ENCODE measurements at regions not wholly inside any gene's neighbourhood (a gene's known extent, or its start where the extent isn't known, plus 50 kb on each side); places are given as distances from the start of the nearest gene placed in this dataset.

DNA sequence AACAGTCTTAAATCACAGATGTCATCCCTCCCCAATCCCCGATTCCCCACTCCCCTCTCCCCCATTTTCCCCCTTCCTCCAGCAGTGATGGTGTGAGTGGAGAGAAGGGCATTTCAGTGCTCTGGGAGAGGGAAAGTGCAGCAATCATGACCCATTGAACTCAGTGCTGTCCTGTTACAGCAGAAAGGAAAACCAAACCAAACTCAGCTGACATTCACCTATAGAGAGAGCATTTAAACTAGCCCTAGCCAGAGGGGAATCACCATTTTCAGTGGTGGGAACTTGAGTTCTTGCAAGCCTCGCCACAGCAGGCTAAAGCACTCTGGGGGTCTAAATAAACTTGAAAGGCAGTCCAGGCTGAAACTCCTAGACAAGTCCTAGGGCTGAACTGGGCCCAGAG is 129.9 kb upstream of the COL21A1 start:
- no peak for DNase-seq

DNA sequence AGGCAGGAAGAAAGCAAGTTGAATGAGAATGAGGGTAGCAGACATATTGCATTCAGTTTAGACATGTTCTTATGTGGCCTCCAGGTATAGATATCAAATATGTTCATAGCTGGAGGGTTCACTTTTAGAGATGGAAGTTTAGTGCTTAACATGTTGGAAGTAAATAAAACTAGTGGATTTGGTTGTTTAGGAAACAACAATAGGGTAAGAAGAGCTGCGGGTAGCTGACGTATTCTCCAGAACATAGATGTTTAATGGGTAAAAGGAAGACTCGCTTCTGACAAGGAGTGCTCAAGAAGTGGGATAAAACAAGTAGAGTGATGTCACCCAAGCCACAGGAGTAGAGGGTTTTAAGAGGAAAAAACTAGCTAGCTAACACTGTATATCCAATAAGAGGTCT is 128.4 kb upstream of the COL21A1 start:
- DNase-seq = no peak

DNA sequence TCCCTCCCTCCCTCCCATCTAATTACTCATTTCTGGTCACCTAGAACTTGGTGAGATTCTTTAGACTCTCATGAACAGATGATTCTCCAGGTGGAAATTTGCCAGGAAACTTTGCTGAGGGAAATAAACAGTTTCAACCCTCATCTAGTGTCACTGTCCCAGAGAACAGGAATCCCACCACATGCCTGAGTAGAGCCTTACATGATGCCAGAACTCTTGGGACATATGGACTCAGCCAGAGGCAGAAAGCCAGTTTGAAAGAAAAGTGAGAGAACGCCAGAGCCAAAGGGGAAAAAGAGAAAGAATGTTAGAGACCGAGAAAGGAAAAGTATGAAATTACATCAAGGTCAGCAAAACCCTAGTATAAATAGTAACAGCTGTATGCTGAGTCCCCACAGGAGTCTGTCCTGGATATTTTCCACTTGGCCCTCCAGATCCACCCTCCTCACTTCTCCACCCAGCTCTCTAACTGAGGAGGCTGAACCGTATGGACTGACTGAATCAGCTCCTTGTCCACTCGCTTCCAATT is 127.5 kb upstream of the COL21A1 start:
- no peak for DNase-seq

DNA sequence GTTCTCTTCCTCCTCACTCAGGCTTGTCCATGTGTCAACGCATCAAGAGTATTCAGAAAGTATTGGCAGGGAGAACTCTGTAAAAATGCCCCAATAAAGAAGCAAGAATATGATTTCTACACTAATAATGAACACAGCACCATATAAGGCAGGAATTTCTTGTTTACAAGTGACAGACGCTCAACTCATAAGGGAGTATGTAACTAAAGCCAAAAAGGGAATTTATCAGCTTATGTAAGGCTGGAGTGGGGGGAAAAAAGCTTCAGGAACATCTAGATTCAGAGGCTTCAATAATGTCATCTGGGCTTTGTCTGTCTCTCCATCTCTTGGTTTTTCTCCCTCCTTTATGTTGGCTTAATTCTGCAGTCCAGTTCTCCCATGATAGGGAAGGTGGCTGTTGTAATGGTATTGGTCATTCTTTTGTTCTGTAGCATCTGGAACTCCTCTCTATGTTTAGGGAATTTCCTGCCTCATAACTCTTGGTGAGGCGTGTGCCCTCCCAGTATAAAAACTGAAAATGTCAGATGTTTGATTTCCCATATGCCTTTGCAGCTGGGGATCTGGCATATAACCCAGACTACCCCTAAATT is 125.1 kb upstream of the COL21A1 start:
- no peak for DNase-seq

DNA sequence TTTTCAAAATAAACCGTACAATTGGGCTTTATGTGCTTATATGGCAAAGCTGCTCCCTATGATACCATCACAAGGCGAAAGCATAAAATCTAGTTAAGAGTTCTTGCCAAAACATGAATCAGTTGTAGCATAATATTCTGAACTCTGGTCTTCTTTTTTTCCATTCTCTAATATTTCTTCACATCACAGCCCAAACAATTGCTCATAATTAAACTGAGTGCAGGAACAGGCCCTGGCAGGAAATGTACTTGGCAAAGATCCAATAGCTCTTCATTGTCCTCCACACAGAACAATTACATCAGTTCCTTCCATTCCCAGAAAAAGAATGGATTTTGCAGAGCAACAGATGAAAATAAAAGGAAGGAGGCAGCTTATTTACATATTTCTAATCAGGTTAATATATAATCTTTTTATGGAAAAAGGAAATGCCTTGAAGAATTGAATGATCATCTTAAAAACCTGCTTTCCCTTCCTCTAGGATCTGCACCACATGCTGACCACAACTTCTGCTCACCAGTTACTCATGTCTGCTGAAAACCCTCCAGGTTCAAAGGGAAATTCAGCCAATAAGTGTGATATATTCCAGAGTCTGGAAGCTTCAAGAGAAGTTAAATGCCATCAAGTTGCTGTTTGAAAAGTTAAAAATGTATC is 123.3 kb upstream of the COL21A1 start:
- DNase-seq = no peak

DNA sequence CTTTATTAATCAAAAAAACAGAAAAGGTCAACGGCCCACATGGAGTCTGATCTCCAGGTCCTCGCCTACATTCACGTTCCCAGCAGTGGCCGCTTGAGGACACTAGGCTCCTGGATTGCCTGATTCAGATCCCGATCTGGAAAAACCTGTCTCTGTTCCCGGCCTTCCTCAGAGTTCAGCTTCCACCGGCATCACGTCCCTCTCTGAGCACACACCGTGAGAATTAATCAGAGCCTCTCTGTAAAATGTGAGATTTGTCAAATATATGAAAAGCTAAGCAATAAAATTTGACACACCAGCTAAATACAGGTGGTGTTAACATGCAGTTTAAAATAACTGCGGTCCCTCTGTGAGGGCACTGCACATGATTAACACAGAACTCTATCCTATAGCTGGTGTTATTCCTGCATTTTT is 122.8 kb upstream of the COL21A1 start:
- no peak for DNase-seq

DNA sequence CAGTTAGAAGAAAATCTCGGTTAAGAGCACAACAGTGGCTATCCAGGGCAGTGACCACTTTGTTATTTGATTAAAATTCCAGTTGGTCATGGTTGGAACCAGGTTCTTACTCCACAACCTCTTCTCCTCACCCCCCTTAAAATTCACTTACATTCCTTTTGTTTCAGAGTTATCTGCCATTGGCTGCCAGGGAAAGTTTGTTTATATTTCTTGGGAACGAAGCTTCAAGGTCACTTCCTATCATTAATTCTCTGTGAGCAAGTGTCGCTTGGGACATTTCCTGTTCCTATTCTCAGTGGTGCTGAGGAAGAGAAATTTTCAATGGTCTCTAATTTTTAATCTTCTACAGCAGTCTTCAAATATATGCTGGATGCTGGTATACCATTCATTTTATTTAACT is 121.1 kb upstream of the COL21A1 start:
- no peak for DNase-seq

DNA sequence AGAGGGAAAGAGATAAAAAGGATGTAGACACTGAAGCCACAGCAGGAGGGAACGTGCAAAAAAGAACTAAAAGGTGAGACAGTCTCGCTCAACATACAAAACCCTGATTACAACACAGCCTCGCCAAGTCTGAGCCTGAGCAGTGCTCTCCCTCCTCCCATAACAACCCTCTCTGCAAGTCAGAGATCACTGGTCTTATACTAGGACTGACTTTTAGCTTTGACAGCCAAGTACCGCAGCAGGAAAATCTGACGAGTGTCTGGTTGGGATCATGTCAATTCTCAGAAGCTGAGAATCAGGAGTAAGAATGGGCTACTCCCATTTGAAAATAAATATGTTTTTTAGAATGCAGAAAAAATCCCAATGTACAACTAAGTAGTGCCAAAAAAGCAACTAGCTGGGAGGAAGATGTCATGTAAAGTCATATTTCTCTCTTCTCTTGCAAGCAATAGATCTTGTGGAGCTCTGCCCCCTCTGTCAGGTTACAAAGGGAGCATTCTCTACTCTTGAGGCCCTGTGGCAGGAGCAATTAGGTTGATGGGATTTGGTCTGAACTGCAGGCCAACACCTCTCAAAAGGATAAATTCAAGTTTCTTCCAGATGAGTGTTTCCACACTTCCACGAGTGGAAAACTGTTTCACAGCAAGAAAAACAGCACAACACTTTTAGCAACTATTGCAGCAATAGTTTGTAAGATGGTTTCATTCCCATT is 118.9 kb upstream of the COL21A1 start:
- DNase-seq = no peak

DNA sequence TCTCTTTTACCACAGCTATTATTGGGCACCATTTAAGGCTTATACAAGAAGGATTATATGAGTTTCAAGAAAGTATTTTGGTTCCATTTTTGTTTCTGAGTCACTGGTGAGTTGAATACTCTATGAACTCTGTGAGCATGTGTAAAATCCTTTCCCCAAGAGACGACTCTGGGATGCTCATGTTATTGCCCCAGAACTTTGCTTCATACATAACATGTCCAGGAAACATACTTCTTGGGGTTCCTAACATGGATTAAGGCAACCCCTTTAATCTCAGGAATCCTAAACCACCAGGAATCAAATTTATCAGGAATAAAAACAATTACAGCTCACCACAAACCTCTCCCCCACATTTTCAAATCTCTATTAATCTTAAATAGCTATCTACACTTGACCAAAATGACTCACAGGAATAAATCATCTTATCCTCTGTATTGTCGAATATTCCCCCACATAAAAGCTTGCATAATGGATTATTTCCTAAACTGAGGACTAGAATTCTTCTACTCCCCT is 117.5 kb upstream of the COL21A1 start:
- DNase-seq = no peak

DNA sequence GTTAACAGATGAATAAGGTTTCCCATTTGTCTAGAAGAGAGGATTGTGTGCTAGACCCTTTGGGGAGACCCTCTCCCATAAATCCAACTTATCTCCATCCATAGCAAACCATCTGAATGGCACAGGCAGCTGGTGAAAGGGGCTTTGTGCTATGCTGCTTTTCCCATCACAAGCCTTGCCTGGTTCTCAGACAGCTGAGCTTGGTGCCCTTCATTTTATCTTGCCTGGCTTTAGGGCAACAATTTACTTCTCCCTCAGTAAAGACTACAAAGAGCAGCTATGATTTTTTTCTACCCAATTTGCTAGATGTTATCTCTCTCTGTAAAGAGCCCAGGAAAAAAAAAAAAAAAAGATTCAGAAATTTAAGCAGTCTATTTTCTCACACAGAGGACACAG is 117.0 kb upstream of the COL21A1 start:
- no peak for DNase-seq

DNA sequence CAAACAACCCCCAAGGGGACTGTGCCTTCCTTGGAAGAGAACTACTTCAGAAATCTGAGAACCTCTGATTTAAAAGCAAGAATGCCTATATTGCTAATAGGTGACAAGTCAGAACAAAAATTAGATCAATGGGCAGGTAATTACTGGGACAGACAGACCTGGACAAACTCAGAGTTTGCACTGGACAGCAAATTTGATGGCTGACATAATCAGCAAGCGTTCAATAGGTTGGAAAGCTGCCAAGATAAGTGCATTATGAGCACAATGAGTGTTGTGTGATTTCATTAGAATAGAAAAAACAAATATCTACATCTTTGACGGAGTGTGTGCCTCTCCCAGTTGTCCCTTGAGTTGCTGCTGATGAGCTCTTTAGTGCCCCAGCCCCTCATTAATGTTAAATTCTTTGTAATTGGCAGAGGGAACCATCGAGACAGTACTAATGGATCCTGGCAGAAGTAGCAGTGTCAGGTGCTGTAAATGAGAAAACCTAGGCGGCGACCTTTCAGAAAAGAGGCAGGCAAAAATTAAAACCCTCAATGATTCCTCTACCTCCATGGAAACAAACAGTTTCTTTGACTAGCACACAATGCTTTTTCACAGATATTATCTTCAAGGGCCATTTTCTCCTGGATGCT is 116.5 kb upstream of the COL21A1 start:
- DNase-seq = no peak

DNA sequence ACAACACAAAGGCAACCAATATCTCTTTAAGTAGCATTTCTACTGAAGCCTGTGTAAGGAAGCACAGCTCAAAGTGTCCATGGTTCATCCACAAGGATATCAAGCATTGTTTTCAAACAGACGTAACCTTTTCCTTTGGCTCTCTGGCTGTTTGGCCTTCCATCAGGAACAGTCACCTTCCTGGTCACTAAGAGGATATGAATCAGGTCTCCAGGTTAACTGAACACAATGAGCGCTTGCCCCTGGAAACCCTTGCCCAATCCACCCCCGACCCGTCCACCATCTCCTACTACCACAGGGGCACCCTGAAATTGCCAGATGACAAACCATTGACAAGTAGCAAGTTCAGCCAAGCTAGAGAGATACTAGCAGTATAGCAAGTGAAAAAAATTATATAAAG is 114.4 kb upstream of the COL21A1 start:
- no peak for DNase-seq

DNA sequence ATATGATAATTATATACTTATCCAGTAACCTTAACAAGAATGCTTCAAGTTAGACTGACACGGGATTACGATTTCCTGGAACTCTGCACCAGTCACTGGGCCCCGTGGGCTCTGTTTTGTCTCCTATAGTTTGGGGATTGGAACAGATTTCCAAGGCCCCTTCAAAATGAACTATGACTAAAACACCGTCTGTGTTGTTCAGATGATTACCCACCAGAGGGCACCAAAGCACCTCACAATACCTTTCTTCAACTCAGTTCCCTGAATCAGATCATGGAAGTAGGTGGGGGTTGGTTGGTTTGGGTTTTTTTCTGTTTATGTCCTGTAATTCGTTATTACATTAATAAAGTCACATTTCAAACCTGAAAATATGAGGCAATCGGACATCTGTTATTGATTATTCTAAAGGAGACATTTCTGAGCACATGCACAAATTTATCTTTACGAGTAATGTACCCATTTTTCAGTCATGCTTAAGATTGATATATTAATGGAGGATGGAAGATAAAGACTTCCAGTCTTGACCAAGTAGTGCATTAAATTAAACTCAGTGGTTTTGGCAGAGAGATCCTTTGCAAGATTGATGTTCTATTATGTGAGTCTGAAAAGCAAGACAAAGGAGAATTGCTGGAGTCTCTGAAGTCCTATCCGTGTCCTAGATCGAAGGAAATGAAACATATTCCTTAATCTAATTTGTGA is 112.0 kb upstream of the COL21A1 start:
- DNase-seq = peak; percentile 59

DNA sequence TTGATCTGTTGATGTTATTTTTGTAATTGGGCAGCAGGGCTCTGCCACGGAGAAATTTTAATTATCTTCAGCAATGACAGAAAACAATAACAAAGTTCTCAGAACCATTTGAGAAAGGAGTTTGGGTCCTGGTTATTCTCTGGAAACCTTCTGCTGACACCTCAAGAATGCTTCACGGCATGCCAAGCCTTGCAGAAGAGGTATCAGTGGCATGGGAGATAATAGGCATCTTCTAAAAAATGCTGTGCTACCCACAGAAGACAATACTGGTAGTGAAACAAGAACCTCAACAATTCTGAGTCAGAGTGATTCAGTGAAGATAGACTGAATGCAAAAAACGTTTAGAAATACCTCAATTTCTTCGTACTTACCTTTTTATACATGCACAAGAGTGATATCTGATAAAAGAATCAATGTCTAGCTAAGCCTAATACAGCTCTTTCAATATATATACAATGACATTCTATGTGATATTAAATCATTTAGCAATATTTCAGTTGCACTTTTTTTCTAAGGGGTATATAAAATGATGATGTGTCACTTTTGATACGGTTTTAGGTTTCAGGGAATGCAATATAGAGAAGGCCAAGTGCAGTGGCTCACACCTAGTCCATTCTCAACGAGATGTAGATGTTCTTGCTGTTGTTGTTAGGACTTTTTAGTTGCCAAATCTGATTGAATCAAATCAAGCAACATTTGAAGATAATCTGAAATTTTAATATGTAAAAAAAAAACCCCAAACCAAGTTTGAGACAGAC is 110.4 kb upstream of the COL21A1 start:
- DNase-seq = no peak

DNA sequence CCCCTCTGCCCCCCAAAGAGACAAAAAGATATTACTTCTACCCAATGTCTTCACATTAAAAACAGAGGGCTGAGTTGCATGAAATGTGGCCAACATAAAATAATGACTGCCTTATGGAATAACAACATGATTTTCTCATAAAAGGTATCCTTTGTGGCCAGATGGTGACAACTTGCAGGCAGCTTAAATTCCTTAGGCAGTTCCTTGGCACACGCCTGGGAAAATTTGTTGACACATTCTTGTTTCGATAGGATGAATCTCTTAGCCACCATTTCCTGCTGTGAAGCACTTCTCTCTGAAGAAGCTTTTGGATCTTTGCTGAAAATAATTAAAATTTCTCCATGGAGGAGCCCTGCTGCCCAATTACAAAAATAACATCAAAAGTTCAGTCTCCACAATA is 109.0 kb upstream of the COL21A1 start:
- no peak for DNase-seq

DNA sequence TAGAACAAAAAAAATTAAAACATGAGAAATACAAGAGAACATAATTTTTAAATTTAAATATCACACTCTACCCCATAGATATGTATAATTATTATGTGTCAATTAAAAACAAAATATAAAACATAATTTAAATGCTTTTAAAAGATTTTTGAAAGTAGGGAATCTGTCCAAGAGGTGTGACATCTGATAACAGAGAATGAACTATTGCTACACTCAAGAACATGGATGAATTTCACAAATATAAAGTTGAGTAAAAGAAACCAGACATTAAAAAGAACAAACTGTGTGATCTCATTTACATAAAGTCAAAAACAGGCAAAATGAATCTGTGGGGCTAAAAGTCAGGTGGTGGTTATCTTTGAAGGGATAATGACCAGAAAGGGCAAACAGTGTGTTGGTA is 106.5 kb upstream of the COL21A1 start:
- no peak for DNase-seq

DNA sequence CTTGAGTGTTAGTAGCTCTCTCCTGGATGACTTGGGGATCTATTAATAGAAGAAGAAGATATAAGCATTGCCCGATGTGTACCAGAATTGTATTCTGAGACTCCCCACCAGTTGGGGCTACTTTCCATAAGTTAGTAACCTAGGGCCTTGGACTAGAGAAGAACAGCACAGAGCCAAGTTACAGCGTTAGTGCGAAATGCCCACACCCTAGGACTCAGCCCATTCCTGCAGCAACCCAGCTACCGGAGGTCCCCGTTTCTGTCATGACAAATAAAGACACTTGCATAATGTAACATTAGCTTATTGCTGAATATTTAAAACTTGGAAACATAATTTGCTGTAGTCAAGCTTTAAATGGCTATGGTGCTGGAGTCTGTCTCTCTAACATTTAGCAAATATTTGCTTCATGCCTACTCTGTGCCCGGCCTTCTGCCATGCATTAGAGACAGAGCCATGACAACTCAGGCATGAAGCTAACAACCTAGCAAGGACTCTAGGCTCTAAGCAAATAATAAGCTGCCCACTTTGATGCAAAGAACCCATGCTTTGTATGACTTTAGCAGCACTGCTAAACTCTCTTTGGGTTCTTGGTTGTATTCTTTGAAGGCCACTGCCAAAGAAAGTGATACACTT is 103.4 kb upstream of the COL21A1 start:
- DNase-seq = no peak

DNA sequence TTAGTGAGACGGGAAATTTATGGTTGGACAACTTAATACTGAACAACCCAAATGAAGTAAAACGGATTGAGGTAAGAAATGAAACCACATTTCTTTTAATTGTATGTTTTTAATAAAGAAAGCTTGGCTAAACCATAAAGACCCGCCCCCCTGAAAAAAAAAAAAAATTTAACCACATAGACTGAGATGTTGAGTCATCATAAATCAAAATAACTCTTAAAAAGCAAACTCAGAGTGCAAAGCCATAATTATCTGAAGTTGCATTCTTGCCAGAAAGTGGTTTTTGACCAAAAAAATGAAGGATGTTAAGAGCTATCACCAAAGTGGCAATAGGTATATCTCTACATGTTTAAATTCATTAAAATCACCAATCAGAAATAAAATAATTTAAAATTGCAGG is 101.8 kb upstream of the COL21A1 start:
- no peak for DNase-seq

DNA sequence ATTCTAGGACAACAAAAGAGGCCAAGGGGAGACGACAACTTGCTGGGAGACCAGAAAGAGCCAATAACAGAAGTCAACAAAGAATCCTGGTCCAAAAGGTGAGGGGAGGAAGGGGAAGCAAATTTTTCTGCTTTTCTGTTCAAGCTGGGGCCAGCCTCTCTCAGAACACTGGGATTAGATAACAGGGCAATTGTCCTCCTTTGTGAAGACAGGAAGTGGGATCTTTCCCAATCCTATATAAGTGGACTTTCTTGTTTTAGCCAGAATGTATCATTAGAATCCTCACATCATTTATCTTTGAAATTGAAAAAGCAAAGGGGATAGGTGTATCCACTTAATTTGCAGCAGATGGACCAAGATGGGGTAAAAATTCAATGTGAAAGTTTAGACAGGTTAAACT is 101.2 kb upstream of the COL21A1 start:
- DNase-seq = no peak

DNA sequence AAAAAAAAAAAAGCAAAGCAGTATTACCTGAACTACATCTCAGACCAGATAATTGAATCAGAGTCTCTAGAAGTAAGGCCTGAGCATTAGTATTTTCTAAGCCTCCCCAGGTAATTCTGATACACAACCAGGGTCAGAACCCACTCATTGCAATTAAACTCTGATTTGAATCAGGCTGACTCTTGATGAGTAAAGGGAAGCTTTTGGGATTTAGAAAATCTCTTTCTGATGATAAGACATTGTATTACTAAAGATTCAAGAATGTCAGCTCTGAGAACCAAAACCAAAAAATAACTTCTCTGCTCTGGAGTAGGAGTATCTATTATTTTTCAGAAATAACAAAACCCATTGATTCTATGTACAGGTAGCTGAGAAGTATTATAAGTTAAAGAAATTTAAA is 100.1 kb upstream of the COL21A1 start:
- DNase-seq = no peak

DNA sequence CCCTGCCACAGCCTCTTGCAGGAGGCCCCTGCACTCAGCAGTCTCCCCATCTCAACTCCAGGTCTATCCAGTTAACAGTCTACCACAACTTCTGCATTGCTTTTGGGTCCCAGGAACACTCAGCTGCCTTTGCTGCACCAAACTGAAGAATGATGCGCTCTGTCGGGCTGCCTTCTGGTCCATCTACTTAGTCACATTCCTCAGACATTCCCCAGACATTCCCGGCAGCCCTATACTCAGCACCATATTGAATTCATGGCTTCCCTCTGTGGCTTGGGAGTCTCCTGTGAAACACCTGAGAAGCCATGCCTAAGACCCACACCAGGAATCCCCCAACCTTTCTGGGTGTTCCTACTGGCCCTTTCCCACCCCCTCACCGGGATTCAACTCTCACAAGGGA is 99.6 kb upstream of the COL21A1 start:
- no peak for DNase-seq
